DMS 273 treated with DMSO at 0.1 percent for 48 hours (cell line): ENCODE measurements at regions not wholly inside any gene's neighbourhood (a gene's known extent, or its start where the extent isn't known, plus 50 kb on each side); places are given as distances from the start of the nearest gene placed in this dataset.

Experiments
- DNase-seq: peaks from one replicate; lab custom pipeline; 2025; lab: John Stamatoyannopoulos, UW

- no peak for DNase-seq
These were observed 59.4 kb upstream of the ASIC2 start for GRCh38 chr17:33352526-33352925.

- DNase-seq, result no peak
These were observed 63.2 kb upstream of the ASIC2 start for GRCh38 chr17:33356266-33356665.

DNA sequence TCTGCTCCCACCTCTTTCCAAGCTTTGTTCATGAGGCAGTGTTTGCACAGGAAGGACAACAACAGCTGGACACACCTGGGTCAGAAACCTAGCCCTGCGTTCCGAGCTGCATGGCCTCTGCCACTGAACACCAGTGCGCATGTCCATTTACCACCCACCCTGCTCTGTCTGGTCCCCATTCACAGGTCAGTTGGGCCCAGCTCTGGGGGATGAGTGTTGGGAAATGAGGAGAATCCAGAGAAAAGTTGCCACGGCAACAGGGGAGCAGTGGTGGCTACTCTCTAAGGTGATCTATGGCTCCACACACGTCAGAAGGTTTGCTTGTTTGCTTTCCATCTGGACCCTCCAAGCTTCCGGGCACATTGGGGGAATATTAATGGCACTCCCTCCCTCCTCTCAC is 70.4 kb upstream of the ASIC2 start:
- no peak for DNase-seq

DNA sequence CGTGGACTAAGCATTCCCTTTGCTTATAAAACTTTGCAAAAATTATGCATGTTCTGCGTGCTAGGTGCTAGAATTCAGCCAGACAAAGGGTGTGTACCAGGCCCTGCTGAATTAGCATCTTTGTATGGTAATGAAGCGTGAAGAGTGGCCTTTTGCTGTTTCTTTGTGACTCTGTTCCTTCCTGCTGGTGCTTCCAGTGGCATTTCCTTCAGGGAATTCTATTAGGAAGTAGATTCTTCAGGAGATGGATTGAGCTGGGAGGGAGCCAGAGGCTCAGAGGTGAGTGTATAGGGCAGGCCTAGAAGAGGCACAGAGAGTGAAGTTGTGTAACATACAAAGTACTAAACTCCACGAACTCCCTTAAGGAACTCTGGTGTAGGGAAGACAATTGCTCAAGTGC is 73.9 kb upstream of the ASIC2 start:
- DNase-seq, result no peak

- DNase-seq, result no peak
These were observed 76.1 kb upstream of the ASIC2 start for GRCh38 chr17:33369149-33369548.

- no peak for DNase-seq
These were observed 76.8 kb upstream of the ASIC2 start for GRCh38 chr17:33369876-33370275.

- no peak for DNase-seq
These were observed 77.3 kb upstream of the ASIC2 start for GRCh38 chr17:33370401-33370800.

GRCh38 chr17:33371377-33371776 is 78.3 kb upstream of the ASIC2 start:
- no peak for DNase-seq

- DNase-seq, result no peak
These were observed 80.2 kb upstream of the ASIC2 start for GRCh38 chr17:33373273-33373672.

- DNase-seq, result no peak
These were observed 82.0 kb upstream of the ASIC2 start for GRCh38 chr17:33375103-33375502.

GRCh38 chr17:33375783-33376182 is 82.7 kb upstream of the ASIC2 start:
- DNase-seq, result no peak

DNA sequence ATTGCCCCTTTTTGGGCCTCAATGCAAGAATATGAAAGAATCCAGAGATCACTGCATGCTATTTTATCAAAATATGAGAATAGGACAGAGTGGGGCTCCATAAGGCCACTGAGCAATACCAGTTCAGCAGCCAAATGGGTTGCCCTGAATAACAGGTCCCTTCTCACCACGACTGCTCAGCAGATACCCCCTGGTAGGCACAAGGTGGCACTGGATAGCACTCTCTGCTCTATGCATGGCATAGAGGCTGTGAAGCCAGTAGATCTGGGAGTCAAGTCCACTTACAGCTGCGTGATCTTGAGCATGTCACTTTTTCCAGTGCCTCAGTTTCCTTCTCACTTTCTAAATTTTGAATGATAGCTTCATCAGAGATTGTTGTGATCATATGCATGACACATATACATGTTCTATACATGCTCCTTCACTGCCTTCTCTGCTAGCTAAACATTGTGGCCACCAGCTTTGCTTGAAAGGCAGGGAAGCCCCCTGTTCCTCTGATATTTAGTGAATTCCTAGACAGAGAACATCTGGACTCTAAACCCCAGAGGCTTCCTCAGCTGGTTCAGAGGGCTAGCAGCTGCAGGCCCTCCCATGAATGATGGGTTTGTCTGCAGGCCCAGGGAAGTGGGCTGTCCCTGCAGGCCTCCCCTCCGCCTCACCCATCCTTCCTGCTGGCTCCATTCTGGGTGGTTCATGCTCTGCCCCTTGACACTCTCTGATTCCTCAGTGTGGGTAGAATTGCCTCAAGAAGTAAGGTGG is 84.9 kb upstream of the ASIC2 start:
- DNase-seq, result no peak

- DNase-seq, result no peak
These were observed 88.1 kb upstream of the ASIC2 start for GRCh38 chr17:33381201-33381600.

- no peak for DNase-seq
These were observed 90.5 kb upstream of the ASIC2 start for GRCh38 chr17:33383488-33384023.

GRCh38 chr17:33385133-33385532 is 92.0 kb upstream of the ASIC2 start:
- no peak for DNase-seq

- no peak for DNase-seq
These were observed 92.6 kb upstream of the ASIC2 start for GRCh38 chr17:33385713-33386112.

DNA sequence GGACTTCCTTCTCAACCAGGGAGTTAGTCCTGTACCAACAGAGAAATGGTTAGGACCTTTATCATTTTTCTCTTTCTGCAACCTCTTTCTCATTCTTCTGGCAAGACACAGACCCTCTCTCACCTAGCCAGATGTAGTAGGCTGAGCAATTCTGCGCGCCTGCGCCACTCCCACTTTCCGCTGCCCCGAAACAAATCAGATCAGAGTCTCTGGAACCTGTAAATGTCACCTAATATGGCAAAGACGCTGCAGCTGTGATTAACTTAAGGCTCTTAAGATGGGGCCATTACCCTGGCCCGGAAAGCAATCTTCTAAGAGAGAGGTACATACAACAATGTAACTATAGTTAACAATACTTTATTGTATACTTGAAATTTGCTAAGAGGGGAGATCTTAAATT is 94.3 kb upstream of the ASIC2 start:
- no peak for DNase-seq

GRCh38 chr17:33389504-33390135 is 96.5 kb upstream of the ASIC2 start:
- no peak for DNase-seq

DNA sequence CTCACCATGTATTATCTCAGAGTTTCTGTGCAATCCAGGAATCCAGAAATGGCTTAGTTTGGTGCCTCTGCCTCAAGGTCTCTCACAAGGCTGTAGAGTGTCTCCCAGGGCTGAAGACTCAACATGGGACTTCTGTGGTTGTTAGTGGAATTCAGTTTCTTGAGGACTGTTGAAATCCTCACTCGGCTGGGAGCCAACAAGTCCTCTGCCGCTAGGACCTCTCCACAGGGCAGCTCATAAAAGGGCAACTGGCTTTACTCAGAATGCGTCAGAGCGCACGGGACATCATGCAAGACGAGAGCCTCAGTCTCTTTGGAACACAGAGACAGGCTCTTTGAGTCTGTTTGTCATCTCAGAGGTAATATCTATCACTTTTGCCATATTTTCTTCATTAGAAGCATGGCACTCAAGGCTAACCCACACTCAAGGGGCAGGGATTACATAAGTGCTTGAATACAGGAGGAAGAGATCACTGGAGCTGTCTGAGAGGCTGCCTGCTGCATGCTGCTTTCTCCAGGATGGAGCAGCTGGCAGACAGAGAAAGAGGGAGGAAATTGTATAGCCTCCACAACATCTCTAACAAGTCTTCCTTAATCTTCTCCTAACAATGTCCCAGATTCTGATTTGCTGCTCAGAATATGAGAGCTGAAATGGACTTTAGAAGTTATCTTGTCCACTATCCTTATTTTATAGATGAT is 97.5 kb upstream of the ASIC2 start:
- no peak for DNase-seq

- DNase-seq, result no peak
These were observed 103.7 kb upstream of the ASIC2 start for GRCh38 chr17:33396818-33397217.

- no peak for DNase-seq
These were observed 105.3 kb upstream of the ASIC2 start for GRCh38 chr17:33398386-33398785.

DNA sequence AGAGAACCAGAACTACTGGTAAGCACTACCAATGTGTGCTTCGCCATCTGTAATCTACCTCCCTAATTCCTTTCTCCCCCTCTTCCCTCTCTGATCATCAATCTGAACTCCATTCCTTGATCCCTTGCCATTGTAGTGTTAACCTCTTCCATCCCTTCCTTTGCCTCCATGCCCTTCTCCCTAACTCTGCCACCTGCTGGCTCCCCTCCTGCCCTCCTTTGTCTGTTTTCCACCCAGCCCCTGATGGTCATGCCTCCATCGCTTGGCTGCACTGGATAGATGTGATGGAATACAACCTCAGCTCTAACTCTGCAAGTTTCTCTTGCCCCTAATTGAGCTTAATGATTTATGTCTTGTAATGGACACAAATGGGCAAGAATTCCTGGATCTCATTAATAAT is 108.2 kb upstream of the ASIC2 start:
- DNase-seq, result no peak

DNA sequence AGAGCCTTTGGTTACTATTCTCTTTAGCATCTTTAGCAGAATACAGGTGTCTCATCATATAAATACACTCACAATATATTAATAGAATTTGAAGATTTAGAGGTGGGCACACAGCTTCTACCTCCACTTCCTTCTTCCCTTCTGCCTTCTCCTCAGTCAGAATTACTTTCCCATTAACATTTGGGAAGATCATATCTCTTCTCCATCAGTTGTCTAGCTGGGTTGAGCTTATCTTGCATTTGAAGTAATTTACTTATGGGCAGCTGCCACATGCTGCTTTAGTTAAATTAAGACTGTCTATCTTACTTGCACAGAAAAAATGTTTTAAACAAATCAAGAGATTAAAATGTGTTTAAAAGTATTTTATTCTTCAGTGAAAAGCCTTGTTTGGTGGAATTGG is 110.1 kb upstream of the ASIC2 start:
- DNase-seq, result no peak
